ENCODE measurements at regions not wholly inside any gene's neighbourhood (a gene's known extent, or its start where the extent isn't known, plus 50 kb on each side); places are given as distances from the start of the nearest gene placed in this dataset.

GRCh38 chr2:57554348-57554747, 492.3 kb upstream of the VRK2 start:
- Histone ChIP-seq H3K4me3 (no peak overlapping the region), H3K9me3 (ENCODE audit: low read depth) (no peaks in the 10 kb centered on the region), H4K20me1 (ENCODE audit: insufficient read depth, poor library complexity, severe bottlenecking) (no peaks in the 10 kb centered on the region), H3K79me2 (no peaks in the 10 kb centered on the region), H3K9me2 (replicated peaks; ENCODE audit: insufficient read depth) (no peaks in the 10 kb centered on the region), H3K27ac (no peak overlapping the region), H2AFZ (no peak overlapping the region), H3K27me3 (no peaks in the 10 kb centered on the region), H3K4me1 (ENCODE audit: insufficient read depth) (no peaks in the 10 kb centered on the region), H3K4me2 (no peak overlapping the region), H3K36me3 (replicated peaks; ENCODE audit: insufficient read depth, low read depth) (no peaks in the 10 kb centered on the region)
- DNase-seq (ENCODE audit: low spot score): no peak
- TF ChIP-seq EZH2 (IDR thresholded peaks at IDR 0.05; ENCODE audit: borderline replicate concordance) (no peak), CTCF (IDR thresholded peaks at IDR 0.05; ENCODE audit: poor library complexity) (no peak), EZH2phosphoT487 (IDR thresholded peaks at IDR 0.05; ENCODE audit: low read depth, severe bottlenecking, unreplicated experiment) (no peak)

- H3K9me3 ChIP-seq (ENCODE audit: low read depth): no peaks in the 10 kb centered on the region
- H3K27me3 ChIP-seq: no peaks in the 10 kb centered on the region
- H2AFZ ChIP-seq: no peak overlapping the region
- no peaks in the 10 kb centered on the region for H3K36me3 ChIP-seq (replicated peaks; ENCODE audit: insufficient read depth, low read depth)
- H3K79me2 ChIP-seq: no peaks in the 10 kb centered on the region
- no peak overlapping the region for H3K4me2 ChIP-seq
- H3K4me1 ChIP-seq (ENCODE audit: insufficient read depth): no peaks in the 10 kb centered on the region
- no peak for DNase-seq (ENCODE audit: low spot score)
- no peak overlapping the region for H3K27ac ChIP-seq
- no peaks in the 10 kb centered on the region for H3K9me2 ChIP-seq (replicated peaks; ENCODE audit: insufficient read depth)
- WGBS (ENCODE audit: low lambda C conversion rate, missing lambda C conversion rate): 94% methylated on average over 5 of the region's 5 CpGs
- H4K20me1 ChIP-seq (ENCODE audit: insufficient read depth, poor library complexity, severe bottlenecking): no peaks in the 10 kb centered on the region
- TF ChIP-seq EZH2phosphoT487 (IDR thresholded peaks at IDR 0.05; ENCODE audit: low read depth, severe bottlenecking, unreplicated experiment) (no peak), CTCF (IDR thresholded peaks at IDR 0.05; ENCODE audit: poor library complexity) (no peak), EZH2 (IDR thresholded peaks at IDR 0.05; ENCODE audit: borderline replicate concordance) (no peak)
- H3K4me3 ChIP-seq: no peak overlapping the region
These were observed 488.3 kb upstream of the VRK2 start for GRCh38 chr2:57558312-57558711.

DNA sequence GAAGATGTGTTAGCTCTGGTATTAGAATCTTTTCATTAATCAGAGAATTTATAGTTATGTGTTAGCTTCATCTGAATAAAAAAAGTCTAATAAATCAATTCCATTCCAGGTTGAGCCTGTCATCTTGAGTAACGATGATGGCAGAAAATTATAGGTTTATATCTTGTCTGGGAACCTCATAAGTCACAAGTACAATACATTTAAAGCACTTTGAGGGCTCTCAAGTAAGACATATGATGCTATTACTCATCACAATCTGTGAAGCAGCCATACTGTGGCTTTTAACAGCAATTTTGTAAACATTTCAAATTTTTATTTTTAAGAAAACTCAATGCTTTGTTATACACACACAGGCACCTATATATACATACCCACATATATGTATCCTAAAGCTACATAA, 484.1 kb upstream of the VRK2 start:
- WGBS (ENCODE audit: low lambda C conversion rate, missing lambda C conversion rate): 59% methylated on average over 1 of the region's 1 CpG
- no peak overlapping the region for H3K4me2 ChIP-seq
- H3K4me3 ChIP-seq: no peak overlapping the region
- no peaks in the 10 kb centered on the region for H4K20me1 ChIP-seq (ENCODE audit: insufficient read depth, poor library complexity, severe bottlenecking)
- no peaks in the 10 kb centered on the region for H3K27me3 ChIP-seq
- H3K4me1 ChIP-seq (ENCODE audit: insufficient read depth): no peaks in the 10 kb centered on the region
- no peak overlapping the region for H2AFZ ChIP-seq
- no peak for DNase-seq (ENCODE audit: low spot score)
- H3K36me3 ChIP-seq (replicated peaks; ENCODE audit: insufficient read depth, low read depth): no peaks in the 10 kb centered on the region
- no peaks in the 10 kb centered on the region for H3K9me3 ChIP-seq (ENCODE audit: low read depth)
- H3K9me2 ChIP-seq (replicated peaks; ENCODE audit: insufficient read depth): no peaks in the 10 kb centered on the region
- no peaks in the 10 kb centered on the region for H3K79me2 ChIP-seq
- TF ChIP-seq EZH2 (IDR thresholded peaks at IDR 0.05; ENCODE audit: borderline replicate concordance): no peak
- no peak for TF ChIP-seq EZH2phosphoT487 (IDR thresholded peaks at IDR 0.05; ENCODE audit: low read depth, severe bottlenecking, unreplicated experiment)
- no peak for TF ChIP-seq CTCF (IDR thresholded peaks at IDR 0.05; ENCODE audit: poor library complexity)
- H3K27ac ChIP-seq: no peak overlapping the region

- Histone ChIP-seq H3K4me1 (ENCODE audit: insufficient read depth) (no peaks in the 10 kb centered on the region), H3K9me3 (ENCODE audit: low read depth) (no peaks in the 10 kb centered on the region), H3K79me2 (no peaks in the 10 kb centered on the region), H3K4me2 (no peak overlapping the region), H3K27ac (no peak overlapping the region), H2AFZ (no peak overlapping the region), H3K9me2 (replicated peaks; ENCODE audit: insufficient read depth) (no peaks in the 10 kb centered on the region), H3K4me3 (no peak overlapping the region), H3K27me3 (no peaks in the 10 kb centered on the region), H4K20me1 (ENCODE audit: insufficient read depth, poor library complexity, severe bottlenecking) (no peaks in the 10 kb centered on the region), H3K36me3 (replicated peaks; ENCODE audit: insufficient read depth, low read depth) (no peaks in the 10 kb centered on the region)
- WGBS (ENCODE audit: low lambda C conversion rate, missing lambda C conversion rate): 84% methylated on average over 3 of the region's 3 CpGs
- TF ChIP-seq CTCF (IDR thresholded peaks at IDR 0.05; ENCODE audit: poor library complexity) (no peak), EZH2phosphoT487 (IDR thresholded peaks at IDR 0.05; ENCODE audit: low read depth, severe bottlenecking, unreplicated experiment) (no peak), EZH2 (IDR thresholded peaks at IDR 0.05; ENCODE audit: borderline replicate concordance) (no peak)
- no peak for DNase-seq (ENCODE audit: low spot score)
These were observed 483.6 kb upstream of the VRK2 start for GRCh38 chr2:57563015-57563414.

All from hepatocyte (in vitro differentiated cells).